NK-92 (cell line): ENCODE measurements at regions not wholly inside any gene's neighbourhood (a gene's known extent, or its start where the extent isn't known, plus 50 kb on each side); places are given as distances from the start of the nearest gene placed in this dataset.
"Not testable (repeated sequence)": the region's sequence is repeated elsewhere in the genome, so short reads cannot be mapped to it uniquely, and the experiment has no call there.

Source experiments
- DNase-seq: peaks from one replicate; lab custom pipeline; 2025; ENCODE audit not compliant: unreplicated experiment; lab: John Stamatoyannopoulos, UW

DNA sequence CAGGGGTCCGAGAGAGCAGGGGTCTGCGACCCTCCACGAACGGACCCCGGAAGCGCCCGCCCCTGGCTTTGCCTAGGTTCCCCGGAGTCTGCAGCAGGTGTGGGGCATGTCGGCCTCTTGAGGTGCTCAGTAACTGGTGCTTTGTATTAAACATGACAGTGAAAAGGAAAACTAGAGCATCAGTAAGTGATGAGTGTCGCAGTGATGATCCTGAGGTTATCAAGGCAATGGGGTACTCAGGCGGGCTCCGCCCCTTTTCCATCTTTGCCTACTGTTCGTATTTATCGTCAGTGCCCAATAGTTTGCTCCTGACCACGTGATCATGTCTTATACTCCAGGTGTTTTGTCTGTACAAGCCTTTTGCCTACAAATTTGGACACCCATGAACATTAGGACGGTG lies 262.4 kb downstream of the ZNF37A start:
- DNase-seq, result not testable (repeated sequence)

GRCh38 chr10:38362514-38362913 lies 268.4 kb downstream of the ZNF37A start:
- not testable (repeated sequence) for DNase-seq

GRCh38 chr10:38364073-38364472 lies 269.9 kb downstream of the ZNF37A start:
- DNase-seq, result not testable (repeated sequence)

- not testable (repeated sequence) for DNase-seq
These were observed 271.8 kb downstream of the ZNF37A start for GRCh38 chr10:38365917-38366316.

DNA sequence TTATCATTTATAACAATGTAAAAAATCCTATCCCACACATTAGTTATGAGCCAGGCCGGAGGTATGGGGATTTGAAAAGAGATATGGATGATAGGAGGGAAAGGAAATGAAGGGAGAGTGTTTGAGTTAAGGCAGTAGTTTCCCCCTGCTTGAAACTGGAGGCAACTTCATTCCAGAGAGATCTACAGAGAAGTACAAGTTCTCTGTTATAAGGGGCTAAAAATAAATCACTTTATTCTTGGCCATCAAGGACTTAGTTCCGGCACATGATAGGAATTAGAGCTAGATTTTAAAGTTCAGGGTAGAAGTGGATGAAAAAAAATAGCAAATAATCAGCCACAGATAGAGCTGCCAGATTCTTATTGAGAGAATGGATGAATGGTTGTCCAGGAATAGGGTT lies 289.7 kb downstream of the ZNF37A start:
- DNase-seq, result not testable (repeated sequence)

- DNase-seq, result not testable (repeated sequence)
These were observed 292.7 kb downstream of the ZNF37A start for GRCh38 chr10:38386869-38387268.

DNA sequence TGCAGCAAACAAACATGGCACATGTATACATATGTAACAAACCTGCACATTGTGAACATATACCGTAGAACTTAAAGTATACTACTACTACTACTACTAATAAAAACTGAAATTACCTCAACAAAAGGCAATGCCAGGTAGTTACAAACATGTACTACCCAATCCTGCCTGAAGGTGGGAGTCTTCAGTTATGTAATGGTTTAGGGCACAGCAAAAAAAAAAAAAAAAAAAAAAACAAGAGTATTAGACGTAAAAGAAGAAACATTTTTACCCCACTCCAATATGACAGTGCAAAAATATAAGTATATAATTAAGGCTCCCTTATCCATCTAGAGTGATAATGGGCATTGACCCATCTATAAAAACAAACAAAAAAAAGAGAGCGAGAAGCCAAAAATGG lies 296.6 kb downstream of the ZNF37A start:
- DNase-seq, result not testable (repeated sequence)

DNA sequence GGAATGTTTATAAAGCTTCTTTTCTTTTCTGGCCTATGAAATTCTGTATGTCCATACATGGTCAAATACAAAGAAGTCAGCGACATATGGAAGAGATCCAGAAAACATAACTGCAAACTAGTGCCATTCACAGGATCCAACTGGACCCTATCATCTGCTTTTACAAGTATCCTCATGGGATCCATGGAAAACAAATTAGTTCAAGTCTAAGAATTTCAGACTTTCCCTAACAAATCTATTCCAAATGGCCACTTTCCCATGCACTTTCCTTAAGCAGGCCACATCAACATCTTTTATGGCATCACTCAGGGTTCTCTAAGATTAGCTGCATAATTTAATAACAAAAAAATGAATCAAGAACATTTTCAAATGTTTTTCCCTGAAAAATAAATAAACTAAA lies 301.3 kb downstream of the ZNF37A start:
- not testable (repeated sequence) for DNase-seq

- not testable (repeated sequence) for DNase-seq
These were observed 302.2 kb downstream of the ZNF37A start for GRCh38 chr10:38396178-38396954.

DNA sequence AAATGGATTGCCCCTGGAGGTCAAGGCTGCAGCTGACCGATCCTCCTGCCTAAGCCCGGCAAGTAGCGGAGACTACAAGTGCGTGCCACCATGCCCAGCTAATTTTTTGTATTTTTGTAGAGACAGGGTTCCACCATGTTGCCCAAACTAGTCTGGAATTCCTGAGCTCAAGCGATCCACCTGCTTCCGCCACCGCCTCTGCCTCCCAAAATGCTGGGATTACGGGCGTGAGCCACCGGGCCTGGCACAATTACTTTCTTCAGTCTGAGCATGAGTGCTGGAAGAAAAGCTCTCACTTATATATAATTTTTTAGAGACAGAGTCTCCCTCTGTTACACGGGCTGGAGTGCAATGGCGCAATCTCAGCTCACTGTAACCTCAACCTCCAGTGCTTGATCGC lies 307.4 kb downstream of the ZNF37A start:
- DNase-seq, result not testable (repeated sequence)

DNA sequence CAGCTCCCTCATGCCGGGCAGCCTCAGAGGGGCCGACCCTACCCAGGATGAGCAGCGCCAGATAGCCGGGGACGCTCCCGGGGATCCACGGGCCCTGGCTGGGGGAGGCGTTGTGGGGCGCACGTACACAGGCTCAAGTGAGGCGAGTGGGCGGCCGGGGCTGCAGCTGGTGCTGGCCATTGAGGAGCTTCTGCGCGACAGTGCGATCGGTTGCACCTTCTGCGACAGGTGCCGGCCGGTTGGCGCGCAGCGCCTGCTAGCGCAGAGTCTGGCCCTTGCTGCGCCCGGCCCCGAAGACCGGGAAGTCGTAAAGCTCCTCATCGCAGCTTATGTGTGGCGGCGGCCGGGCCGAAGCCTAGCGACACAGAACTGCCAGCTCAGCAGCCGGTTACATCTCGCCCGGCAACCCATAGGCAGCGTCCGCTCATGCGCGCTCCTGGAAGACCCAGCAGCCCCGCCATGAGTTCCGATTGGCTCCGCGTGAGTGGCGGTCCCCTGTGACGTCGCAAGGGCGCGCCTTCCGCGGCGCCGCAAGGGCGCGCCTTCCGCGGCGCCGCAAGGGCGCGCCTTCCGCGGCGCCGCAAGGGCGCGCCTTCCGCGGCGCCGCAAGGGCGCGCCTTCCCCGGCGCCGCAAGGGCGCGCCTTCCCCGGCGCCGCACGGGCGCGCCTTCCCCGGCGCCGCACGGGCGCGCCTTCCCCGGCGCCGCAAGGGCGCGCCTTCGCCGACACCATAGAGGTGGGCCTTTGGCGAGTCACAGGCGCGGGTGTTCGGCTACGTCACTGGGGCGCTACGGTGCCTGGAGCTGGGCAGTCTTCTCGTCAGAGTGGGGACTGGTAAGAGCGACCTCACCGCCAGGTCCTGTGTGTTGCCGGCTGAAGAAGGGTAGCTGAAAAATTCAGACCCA lies 308.6 kb downstream of the ZNF37A start:
- peak; percentile 58 for DNase-seq

GRCh38 chr10:38403347-38404117 lies 309.4 kb downstream of the ZNF37A start:
- not testable (repeated sequence) for DNase-seq

DNA sequence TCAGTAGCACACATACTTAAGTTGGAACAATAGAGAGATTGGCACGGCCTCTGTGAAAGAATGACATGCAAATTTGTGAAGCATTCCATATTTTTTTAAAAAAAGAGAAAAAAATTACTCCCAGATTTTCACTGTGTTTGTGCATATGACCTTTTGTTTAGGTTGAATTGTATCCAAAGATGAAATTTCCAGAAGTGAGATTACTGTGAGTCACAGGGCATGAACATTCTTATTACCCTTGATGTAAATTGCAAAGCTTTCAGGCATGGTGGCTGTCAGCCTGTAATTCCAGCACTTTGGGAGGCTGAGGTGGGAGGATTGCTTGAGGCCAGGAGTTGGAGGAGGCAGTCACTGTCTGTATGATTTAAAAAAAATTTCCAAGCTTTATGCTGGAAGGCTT lies 329.5 kb downstream of the ZNF37A start:
- not testable (repeated sequence) for DNase-seq

GRCh38 chr10:38430242-38430641 lies 336.1 kb downstream of the ZNF37A start:
- DNase-seq, result not testable (repeated sequence)

DNA sequence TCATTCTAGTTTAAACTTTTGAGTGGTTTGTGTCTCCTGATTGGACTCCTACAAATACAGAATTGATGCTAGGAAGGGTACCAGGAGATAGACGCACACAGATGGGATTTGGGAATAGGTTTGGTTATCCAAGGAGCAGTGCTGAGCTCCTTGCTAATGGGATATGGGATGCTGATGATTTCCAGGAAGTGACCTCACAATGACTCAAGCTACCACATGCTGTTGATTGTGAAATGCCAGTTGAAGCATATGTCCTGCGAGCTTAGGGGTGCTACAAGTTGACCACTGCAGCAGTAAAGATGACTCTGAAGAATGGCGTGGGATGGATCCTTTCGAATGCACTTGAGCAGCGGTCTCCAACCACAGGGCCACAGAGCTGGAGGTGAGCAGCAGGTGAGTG lies 343.2 kb downstream of the ZNF37A start:
- DNase-seq, result not testable (repeated sequence)

DNA sequence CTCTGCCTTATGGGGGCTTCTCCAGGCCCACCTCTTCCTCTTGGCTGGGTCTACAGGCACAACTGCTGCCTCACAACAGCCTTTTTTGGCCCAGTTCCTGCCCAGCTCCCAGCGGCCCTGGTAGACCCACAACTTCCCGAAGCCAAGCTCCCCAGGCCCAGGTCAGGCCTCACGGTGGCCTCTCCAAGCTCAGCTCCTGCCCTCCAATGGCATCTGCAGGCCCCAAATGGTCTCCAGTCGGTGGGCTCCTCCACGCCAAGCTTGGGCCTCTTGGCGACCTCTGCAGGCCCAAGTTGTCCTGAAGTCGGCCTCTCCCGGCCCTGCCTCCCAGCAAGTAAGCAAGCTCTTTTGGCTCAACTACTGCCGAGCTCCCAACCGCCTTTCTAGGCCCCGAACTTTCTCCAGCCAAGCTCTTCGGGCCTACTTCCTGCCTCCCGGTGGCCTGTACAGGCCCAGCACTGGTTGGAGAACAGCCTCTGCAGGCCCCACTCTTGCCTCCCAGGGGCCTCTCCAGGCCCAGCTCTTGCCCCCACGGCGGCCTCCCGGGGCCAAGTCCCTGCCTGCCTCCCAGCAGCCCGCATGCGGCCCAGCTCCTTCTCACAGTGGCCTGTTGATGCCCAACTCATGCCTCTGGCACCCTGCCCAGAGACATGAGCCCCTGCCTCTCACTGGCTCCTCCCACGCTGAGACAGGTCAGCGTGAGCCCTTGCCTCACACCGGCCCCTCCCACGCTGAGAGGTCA lies 354.6 kb downstream of the ZNF37A start:
- DNase-seq, result not testable (repeated sequence)

DNA sequence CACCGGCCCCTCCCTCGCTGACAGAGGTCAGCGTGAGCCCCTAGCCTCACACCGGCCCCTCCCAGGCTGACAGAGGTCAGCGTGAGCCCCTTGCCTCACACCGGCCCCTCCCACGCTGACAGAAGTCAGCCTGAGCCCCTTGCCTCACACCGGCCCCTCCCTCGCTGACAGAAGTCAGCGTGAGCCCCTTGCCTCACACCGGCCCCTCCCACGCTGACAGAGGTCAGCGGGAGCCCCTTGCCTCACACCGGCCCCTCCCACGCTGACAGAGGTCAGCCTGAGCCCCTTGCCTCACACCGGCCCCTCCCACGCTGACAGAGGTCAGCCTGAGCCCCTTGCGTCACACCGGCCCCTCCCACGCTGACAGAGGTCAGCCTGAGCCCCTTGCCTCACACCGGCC lies 355.5 kb downstream of the ZNF37A start:
- DNase-seq, result not testable (repeated sequence)

DNA sequence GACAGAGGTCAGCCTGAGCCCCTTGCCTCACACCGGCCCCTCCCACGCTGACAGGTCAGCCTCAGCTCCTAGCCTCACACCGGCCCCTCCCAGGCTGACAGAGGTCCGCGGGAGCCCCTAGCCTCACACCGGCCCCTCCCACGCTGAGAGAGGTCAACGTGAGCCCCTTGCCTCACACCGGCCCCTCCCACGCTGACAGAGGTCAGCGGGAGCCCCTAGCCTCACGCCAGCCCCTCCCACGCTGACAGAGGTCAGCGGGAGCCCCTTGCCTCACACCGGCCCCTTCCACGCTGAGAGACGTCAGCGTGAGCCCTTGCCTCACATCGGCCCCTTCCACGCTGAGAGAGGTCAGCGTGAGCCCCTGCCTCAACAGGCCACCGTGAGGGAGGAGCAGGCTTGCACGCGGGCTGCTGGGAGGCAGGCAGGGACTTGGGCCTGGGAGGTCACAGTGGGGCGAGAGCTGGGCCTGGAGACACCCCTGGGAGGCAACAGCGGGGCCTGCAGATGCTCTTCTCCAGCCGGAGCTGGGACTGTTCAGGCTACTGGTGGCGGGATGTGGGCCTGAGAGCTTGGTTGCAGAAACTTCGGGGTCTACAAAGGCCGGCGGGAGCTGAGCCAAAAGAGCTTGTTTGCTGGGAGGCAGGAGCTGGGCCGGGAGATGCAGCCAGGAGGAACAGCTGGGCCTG lies 356.4 kb downstream of the ZNF37A start:
- DNase-seq, result not testable (repeated sequence)

- not testable (repeated sequence) for DNase-seq
These were observed 357.3 kb downstream of the ZNF37A start for GRCh38 chr10:38451306-38451967.
